IPS-20b (cell line): ENCODE measurements at regions not wholly inside any gene's neighbourhood (a gene's known extent, or its start where the extent isn't known, plus 50 kb on each side); places are given as distances from the start of the nearest gene placed in this dataset.

Source experiments
- H3K27ac ChIP-seq: one replicate; pipeline ENCODE4 v1.5.1; 2013; ENCODE audit warnings: low read length
- H3K27me3 ChIP-seq: 2 replicates; pipeline ENCODE4 v1.6.1; 2013; ENCODE audit warnings: mild to moderate bottlenecking, low read length, inconsistent platforms; ENCODE audit not compliant: insufficient read depth
- H3K36me3 ChIP-seq: 2 replicates; pipeline ENCODE4 v1.6.1; 2013; ENCODE audit warnings: low read depth, mild to moderate bottlenecking, inconsistent platforms, low read length, moderate library complexity; ENCODE audit not compliant: insufficient read depth
- H3K4me1 ChIP-seq: 2 replicates; pipeline ENCODE4 v1.6.1; 2013; ENCODE audit warnings: mild to moderate bottlenecking, control low read depth, inconsistent platforms, low read length, moderate library complexity; ENCODE audit not compliant: insufficient read depth
- H3K4me3 ChIP-seq: 2 replicates; pipeline ENCODE4 v1.5.1; 2013; ENCODE audit warnings: mild to moderate bottlenecking, low read length, inconsistent platforms
- H3K9ac ChIP-seq: 2 replicates; pipeline ENCODE4 v1.6.1; 2013; ENCODE audit warnings: low read depth, mild to moderate bottlenecking, inconsistent platforms, low read length, moderate library complexity
- H3K9me3 ChIP-seq: 2 replicates; pipeline ENCODE4 v1.6.1; 2013; ENCODE audit warnings: mild to moderate bottlenecking, low read depth, low read length, inconsistent platforms; ENCODE audit not compliant: insufficient read depth

DNA sequence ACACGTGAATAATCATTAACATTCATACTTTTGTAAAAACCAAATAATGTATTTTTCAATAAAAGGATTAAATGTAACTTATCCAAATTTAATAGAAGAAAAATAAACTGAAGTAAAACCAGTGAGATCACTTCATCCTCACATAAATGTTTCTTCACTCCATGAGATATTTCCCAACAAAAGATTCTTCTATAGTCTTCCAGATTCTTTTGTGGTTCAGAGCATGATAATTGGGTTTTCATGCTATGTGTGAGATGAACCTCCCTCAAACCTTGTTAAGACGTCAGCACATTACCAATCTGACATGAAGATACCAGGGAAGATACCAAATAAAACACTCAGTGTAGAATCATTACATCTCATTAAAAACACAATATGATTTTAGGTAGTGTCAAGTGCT lies 62.9 kb upstream of the OXGR1 start:
- Histone ChIP-seq H3K27me3 (no peaks in the 10 kb centered on the region), H3K36me3 (no peaks in the 10 kb centered on the region), H3K4me3 (no peak overlapping the region), H3K9ac (no peak overlapping the region), H3K9me3 (peaks cover 3% of the 10 kb centered on the region; the same call in 1 of the 2 replicates), H3K27ac (no peak overlapping the region), H3K4me1 (no peaks in the 10 kb centered on the region)

DNA sequence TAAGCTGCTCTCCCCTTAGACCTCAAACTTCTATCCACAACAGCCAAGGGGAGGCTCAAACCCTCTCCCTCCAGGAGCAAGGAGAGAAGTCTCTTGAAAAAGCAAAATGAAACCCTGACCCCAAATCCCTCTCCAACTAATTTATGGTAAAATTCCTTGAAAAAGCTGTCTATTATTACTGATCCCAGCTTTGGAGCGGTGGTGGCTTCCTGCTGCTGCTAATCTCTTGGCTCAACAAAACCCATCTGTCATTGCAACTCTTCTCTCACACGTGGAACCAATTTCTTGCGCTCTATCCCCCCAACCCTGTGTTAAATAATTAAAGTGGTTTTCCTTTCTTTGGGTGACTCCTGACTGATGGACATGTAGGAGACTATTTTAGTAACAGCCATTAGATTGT lies 64.1 kb upstream of the OXGR1 start:
- no peak overlapping the region for H3K4me3 ChIP-seq
- H3K9me3 ChIP-seq = peaks cover 3% of the 10 kb centered on the region; the same call in 1 of the 2 replicates
- H3K36me3 ChIP-seq = no peaks in the 10 kb centered on the region
- H3K9ac ChIP-seq = no peak overlapping the region
- no peak overlapping the region for H3K27ac ChIP-seq
- no peaks in the 10 kb centered on the region for H3K4me1 ChIP-seq
- no peaks in the 10 kb centered on the region for H3K27me3 ChIP-seq

DNA sequence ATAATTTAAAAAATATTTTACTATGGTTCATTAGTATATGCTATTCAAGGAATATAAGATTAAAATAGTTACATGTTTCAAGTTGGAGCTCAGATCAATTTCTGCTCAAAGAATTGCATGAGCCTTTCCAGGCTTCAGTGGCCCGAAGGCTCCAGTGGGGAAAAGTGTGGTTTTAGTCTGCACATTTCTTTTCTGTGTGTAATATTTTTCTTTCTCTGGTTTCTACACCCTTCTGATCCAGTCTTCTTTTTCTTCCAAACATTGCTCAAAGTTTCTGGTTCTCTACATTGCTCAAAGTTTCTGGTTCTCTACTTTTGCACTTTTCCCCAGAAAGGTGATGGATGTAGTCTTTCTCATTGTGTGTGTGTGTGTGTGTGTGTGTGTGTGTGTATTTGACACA lies 64.7 kb upstream of the OXGR1 start:
- Histone ChIP-seq H3K36me3 (no peaks in the 10 kb centered on the region), H3K4me1 (no peaks in the 10 kb centered on the region), H3K27me3 (no peaks in the 10 kb centered on the region), H3K9ac (no peak overlapping the region), H3K9me3 (peaks cover 3% of the 10 kb centered on the region; the same call in 1 of the 2 replicates), H3K4me3 (no peak overlapping the region), H3K27ac (no peak overlapping the region)

DNA sequence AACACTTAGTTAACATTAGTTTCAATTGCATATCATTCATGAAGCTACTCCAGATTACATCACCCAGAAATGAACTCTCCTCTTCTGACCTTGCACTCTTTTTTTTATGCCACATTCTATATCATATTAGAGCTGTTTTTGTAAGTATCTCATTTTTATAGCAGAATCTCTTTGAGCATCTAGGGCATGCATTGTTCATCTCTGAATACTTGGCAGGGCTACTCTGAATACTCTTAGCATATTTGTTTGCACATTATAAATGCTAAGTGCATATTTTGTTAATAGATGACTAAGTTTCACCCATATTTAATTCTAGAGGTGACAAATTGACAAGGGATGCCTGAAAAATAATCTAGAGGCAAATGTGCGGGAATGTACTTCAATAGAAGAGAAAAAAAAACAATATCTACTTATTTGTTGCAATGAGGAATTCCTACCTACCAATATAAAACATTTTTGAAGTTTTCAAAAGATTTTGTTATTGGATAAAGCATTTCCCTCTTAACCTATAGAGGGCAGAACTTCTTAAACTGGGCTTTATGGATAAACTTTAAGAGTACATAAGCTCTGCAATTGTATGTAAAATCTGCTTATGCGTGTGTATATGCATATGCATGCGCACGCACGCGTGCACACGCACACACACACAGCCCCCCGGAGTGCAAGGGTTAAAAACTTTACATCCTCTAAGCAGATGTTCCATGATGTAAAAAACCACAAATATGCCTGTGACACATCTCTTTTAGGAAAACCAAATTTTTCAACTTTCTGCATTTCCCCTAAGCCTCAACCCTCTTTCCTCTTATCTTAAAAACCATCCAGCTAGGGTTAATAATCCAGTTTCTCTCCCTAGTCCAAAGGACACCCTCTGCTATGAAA lies 73.0 kb upstream of the OXGR1 start:
- Histone ChIP-seq H3K4me3 (no peak overlapping the region), H3K27me3 (no peaks in the 10 kb centered on the region), H3K4me1 (peaks cover 9% of the 10 kb centered on the region; the same call in 1 of the 2 replicates), H3K9ac (no peak overlapping the region), H3K9me3 (no peaks in the 10 kb centered on the region), H3K36me3 (no peaks in the 10 kb centered on the region), H3K27ac (no peak overlapping the region)

GRCh38 chr13:97068151-97068550 lies 73.9 kb upstream of the OXGR1 start:
- no peak overlapping the region for H3K9ac ChIP-seq
- no peaks in the 10 kb centered on the region for H3K27me3 ChIP-seq
- peaks cover 9% of the 10 kb centered on the region; the same call in 1 of the 2 replicates for H3K4me1 ChIP-seq
- H3K36me3 ChIP-seq = no peaks in the 10 kb centered on the region
- H3K9me3 ChIP-seq = no peaks in the 10 kb centered on the region
- no peak overlapping the region for H3K4me3 ChIP-seq
- H3K27ac ChIP-seq = no peak overlapping the region

- no peaks in the 10 kb centered on the region for H3K9me3 ChIP-seq
- no peak overlapping the region for H3K27ac ChIP-seq
- H3K36me3 ChIP-seq = no peaks in the 10 kb centered on the region
- no peak overlapping the region for H3K4me3 ChIP-seq
- no peak overlapping the region for H3K9ac ChIP-seq
- no peaks in the 10 kb centered on the region for H3K27me3 ChIP-seq
- H3K4me1 ChIP-seq = peaks cover 9% of the 10 kb centered on the region; the same call in 1 of the 2 replicates
These were observed 75.0 kb upstream of the OXGR1 start for GRCh38 chr13:97069050-97069815.

- Histone ChIP-seq H3K27me3 (no peaks in the 10 kb centered on the region), H3K36me3 (no peaks in the 10 kb centered on the region), H3K9me3 (no peaks in the 10 kb centered on the region; the same call in 1 of the 2 replicates), H3K4me1 (peaks cover 9% of the 10 kb centered on the region; the same call in 1 of the 2 replicates), H3K4me3 (no peak overlapping the region), H3K9ac (no peak overlapping the region), H3K27ac (no peak overlapping the region)
These were observed 78.0 kb upstream of the OXGR1 start for GRCh38 chr13:97072297-97072696.

DNA sequence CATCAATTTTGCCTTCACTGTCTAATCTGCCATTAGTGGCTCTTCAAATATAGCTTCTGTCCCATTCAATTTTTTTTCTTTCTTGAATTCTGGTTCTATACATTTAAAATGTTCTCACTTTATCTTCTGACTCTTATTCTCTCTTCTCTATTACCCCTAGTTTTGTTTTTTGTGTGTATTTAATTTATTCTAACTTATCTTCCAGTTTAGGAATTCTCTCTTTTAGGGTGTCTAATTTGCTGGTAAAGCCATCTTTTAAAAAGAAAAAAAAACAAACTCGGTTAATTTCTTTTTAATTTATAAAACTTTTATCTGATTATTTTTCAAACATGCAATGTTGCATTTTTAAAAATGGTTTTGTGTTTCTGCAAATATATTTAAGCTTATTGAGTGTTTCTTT lies 80.3 kb upstream of the OXGR1 start:
- no peaks in the 10 kb centered on the region for H3K4me1 ChIP-seq
- no peak overlapping the region for H3K9ac ChIP-seq
- H3K27me3 ChIP-seq = no peaks in the 10 kb centered on the region
- no peak overlapping the region for H3K4me3 ChIP-seq
- H3K36me3 ChIP-seq = no peaks in the 10 kb centered on the region
- H3K9me3 ChIP-seq = no peaks in the 10 kb centered on the region; the same call in 1 of the 2 replicates
- no peak overlapping the region for H3K27ac ChIP-seq

DNA sequence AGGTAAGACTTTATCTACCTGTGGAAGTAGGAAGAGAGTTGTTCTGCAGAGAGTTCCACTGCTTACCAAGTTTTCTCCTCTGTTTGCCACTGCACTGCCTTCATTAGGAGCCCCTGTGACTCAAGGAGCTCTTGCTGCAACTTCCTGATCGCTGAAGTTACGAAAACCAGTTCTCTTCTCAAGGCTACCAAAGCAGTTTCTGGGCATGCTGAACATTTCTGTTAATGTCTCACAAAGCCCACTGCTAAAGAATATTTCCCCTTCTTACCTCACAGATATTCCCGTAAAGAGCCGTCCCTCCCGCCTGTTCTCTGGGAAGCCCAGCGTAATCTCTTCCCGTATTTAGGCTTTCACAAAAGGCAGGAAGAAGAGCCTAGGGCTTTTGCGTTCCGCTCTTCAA lies 82.6 kb upstream of the OXGR1 start:
- Histone ChIP-seq H3K4me1 (no peaks in the 10 kb centered on the region), H3K36me3 (no peaks in the 10 kb centered on the region), H3K4me3 (no peak overlapping the region), H3K27ac (no peak overlapping the region), H3K9ac (no peak overlapping the region), H3K9me3 (no peaks in the 10 kb centered on the region; the same call in 1 of the 2 replicates), H3K27me3 (no peaks in the 10 kb centered on the region)

GRCh38 chr13:97077341-97077740 lies 83.1 kb upstream of the OXGR1 start:
- no peak overlapping the region for H3K27ac ChIP-seq
- no peak overlapping the region for H3K9ac ChIP-seq
- no peaks in the 10 kb centered on the region for H3K4me1 ChIP-seq
- H3K9me3 ChIP-seq = no peaks in the 10 kb centered on the region; the same call in 1 of the 2 replicates
- no peaks in the 10 kb centered on the region for H3K27me3 ChIP-seq
- no peak overlapping the region for H3K4me3 ChIP-seq
- no peaks in the 10 kb centered on the region for H3K36me3 ChIP-seq

GRCh38 chr13:97079726-97080125 lies 85.5 kb upstream of the OXGR1 start:
- Histone ChIP-seq H3K9me3 (no peaks in the 10 kb centered on the region; the same call in 1 of the 2 replicates), H3K4me3 (no peak overlapping the region), H3K27ac (no peak overlapping the region), H3K27me3 (no peaks in the 10 kb centered on the region), H3K36me3 (no peaks in the 10 kb centered on the region), H3K4me1 (no peaks in the 10 kb centered on the region), H3K9ac (no peak overlapping the region)
